Suppressor macrophage treated with lipopolysaccharide for 1 hour (primary cell): ENCODE measurements at regions not wholly inside any gene's neighbourhood (a gene's known extent, or its start where the extent isn't known, plus 50 kb on each side); places are given as distances from the start of the nearest gene placed in this dataset.
A peak's percentile ranks its signal among the peaks of the same experiment; 100 is the strongest.
"Not testable (repeated sequence)": the region's sequence is repeated elsewhere in the genome, so short reads cannot be mapped to it uniquely, and the experiment has no call there.

Experiments
- DNase-seq, 3 donors: peaks; one replicate each; pipeline ENCODE4 v3.0.0-alpha.2; 2020 to 2022

- DNase-seq = no peak
These were observed 98.4 kb upstream of the TARDBP start for GRCh38 chr1:10914056-10914455.

- DNase-seq = no peak
These were observed 96.9 kb upstream of the TARDBP start for GRCh38 chr1:10915594-10915993.

GRCh38 chr1:10916311-10916710 lies 96.1 kb upstream of the TARDBP start:
- DNase-seq = no peak

GRCh38 chr1:10916991-10917390 lies 95.5 kb upstream of the TARDBP start:
- peak in 2 of 3 donors; percentile 30 to 36 for DNase-seq

GRCh38 chr1:10917513-10918454 lies 94.7 kb upstream of the TARDBP start:
- DNase-seq = peak in 1 of 3 donors; percentile 26

GRCh38 chr1:10918531-10918930 lies 93.9 kb upstream of the TARDBP start:
- no peak for DNase-seq

- DNase-seq = no peak
These were observed 92.3 kb upstream of the TARDBP start for GRCh38 chr1:10920063-10920626.

- not testable (repeated sequence) for DNase-seq
These were observed 90.0 kb upstream of the TARDBP start for GRCh38 chr1:10922315-10923060.

- no peak for DNase-seq
These were observed 88.4 kb upstream of the TARDBP start for GRCh38 chr1:10924030-10924429.

GRCh38 chr1:10928654-10929053 lies 83.8 kb upstream of the TARDBP start:
- DNase-seq = no peak

- no peak for DNase-seq
These were observed 80.4 kb upstream of the TARDBP start for GRCh38 chr1:10932088-10932487.

- no peak for DNase-seq
These were observed 78.2 kb upstream of the TARDBP start for GRCh38 chr1:10934150-10934818.

GRCh38 chr1:10935246-10935645 lies 77.2 kb upstream of the TARDBP start:
- DNase-seq = no peak

GRCh38 chr1:10935724-10936123 lies 76.7 kb upstream of the TARDBP start:
- no peak for DNase-seq

GRCh38 chr1:10936998-10937901 lies 75.2 kb upstream of the TARDBP start:
- no peak for DNase-seq

- DNase-seq = no peak
These were observed 73.6 kb upstream of the TARDBP start for GRCh38 chr1:10938741-10939417.

- DNase-seq = peak in 2 of 3 donors; percentile 18 to 39
These were observed 72.6 kb upstream of the TARDBP start for GRCh38 chr1:10939654-10940450.

- DNase-seq = no peak
These were observed 72.0 kb upstream of the TARDBP start for GRCh38 chr1:10940451-10940804.

GRCh38 chr1:10940838-10941237 lies 71.6 kb upstream of the TARDBP start:
- DNase-seq = no peak

GRCh38 chr1:10941891-10942541 lies 70.4 kb upstream of the TARDBP start:
- peak; percentile 57 to 70 (median 62) for DNase-seq
